ENCODE measurements at regions not wholly inside any gene's neighbourhood (a gene's known extent, or its start where the extent isn't known, plus 50 kb on each side); places are given as distances from the start of the nearest gene placed in this dataset.

GRCh38 chr18:22550861-22551260, 133.1 kb upstream of the CTAGE1 start:
- H3K4me3 ChIP-seq (ENCODE audit: low read depth, poor library complexity, severe bottlenecking) = no peak overlapping the region
- no peak for DNase-seq (ENCODE audit: low spot score in 2 of 2)
- TF ChIP-seq POLR2A (IDR thresholded peaks at IDR 0.05) (no peak), CTCF (IDR thresholded peaks at IDR 0.05) (no peak)
- WGBS, 2 donors = 90 to 96% methylated on average over 1 of the region's 1 CpG
- intact Hi-C loops (cut with DNase I; ENCODE audit: low total_unique reads) = no loop called here

- TF ChIP-seq POLR2A (IDR thresholded peaks at IDR 0.05) = no peak
- no peak for TF ChIP-seq CTCF (IDR thresholded peaks at IDR 0.05)
- no peak for DNase-seq (ENCODE audit: low spot score in 2 of 2)
- intact Hi-C loops (cut with DNase I; ENCODE audit: low total_unique reads) = no loop called here
- H3K4me3 ChIP-seq (ENCODE audit: low read depth, poor library complexity, severe bottlenecking) = no peak overlapping the region
- WGBS, 2 donors = 75 to 76% methylated on average over 5 of the region's 5 CpGs
Observed at GRCh38 chr18:22551536-22552151, 133.9 kb upstream of the CTAGE1 start.

- intact Hi-C loops (cut with DNase I; ENCODE audit: low total_unique reads) = no loop called here
- H3K4me3 ChIP-seq (ENCODE audit: low read depth, poor library complexity, severe bottlenecking) = no peak overlapping the region
- 62 to 72% methylated on average over 3 of the region's 3 CpGs for WGBS, 2 donors
- TF ChIP-seq POLR2A (IDR thresholded peaks at IDR 0.05) = no peak
- TF ChIP-seq CTCF (IDR thresholded peaks at IDR 0.05) = no peak
- no peak for DNase-seq (ENCODE audit: low spot score in 2 of 2)
Observed at GRCh38 chr18:22552254-22552653, 134.5 kb upstream of the CTAGE1 start.

- 78 to 80% methylated on average over 3 of the region's 3 CpGs for WGBS, 2 donors
- TF ChIP-seq POLR2A (IDR thresholded peaks at IDR 0.05) = no peak
- TF ChIP-seq CTCF (IDR thresholded peaks at IDR 0.05) = no peak
- H3K4me3 ChIP-seq (ENCODE audit: low read depth, poor library complexity, severe bottlenecking) = no peak overlapping the region
- intact Hi-C loops (cut with DNase I; ENCODE audit: low total_unique reads) = no loop called here
- DNase-seq (ENCODE audit: low spot score in 2 of 2) = no peak
Observed at GRCh38 chr18:22552899-22553460, 135.3 kb upstream of the CTAGE1 start.

- TF ChIP-seq POLR2A (IDR thresholded peaks at IDR 0.05) (no peak), CTCF (IDR thresholded peaks at IDR 0.05) (no peak)
- H3K4me3 ChIP-seq (ENCODE audit: low read depth, poor library complexity, severe bottlenecking) = no peak overlapping the region
- 74 to 77% methylated on average over 8 of the region's 8 CpGs for WGBS, 2 donors
- intact Hi-C loops (cut with DNase I; ENCODE audit: low total_unique reads) = loop anchor here (5.0 kb wide), 1 partner anchor 389 kb away; the partner anchor contains the start of gene GATA6
- DNase-seq (ENCODE audit: low spot score in 2 of 2) = no peak
Observed at GRCh38 chr18:22556222-22557167, 138.8 kb upstream of the CTAGE1 start.

All from lower leg skin (tissue), 4 donors.